ENCODE measurements at regions not wholly inside any gene's neighbourhood (a gene's known extent, or its start where the extent isn't known, plus 50 kb on each side); places are given as distances from the start of the nearest gene placed in this dataset.

DNA sequence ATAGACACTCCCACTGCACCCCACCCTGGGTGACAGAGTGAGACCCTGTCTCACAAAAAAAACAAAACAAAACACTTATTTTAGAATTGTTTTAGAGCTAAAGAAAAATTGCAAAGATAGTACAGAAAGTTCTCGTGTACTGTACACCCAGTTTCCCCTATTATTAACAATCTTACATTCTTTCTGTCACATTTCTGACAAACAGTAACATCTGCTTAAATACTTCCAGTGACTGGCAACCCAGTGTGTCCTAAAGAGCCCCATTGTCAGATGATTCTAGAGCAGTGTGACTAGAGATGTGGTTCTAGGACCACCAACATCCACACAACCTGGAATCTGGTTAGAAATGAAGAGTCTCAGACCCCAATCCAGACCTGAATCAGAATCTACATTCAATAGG lies 90.5 kb downstream of the LEPR start:
- TF ChIP-seq EZH2 (IDR thresholded peaks at IDR 0.05) (no peak), EZH2phosphoT487 (IDR thresholded peaks at IDR 0.05) (no peak)
- TF ChIP-seq, protein P1, sequence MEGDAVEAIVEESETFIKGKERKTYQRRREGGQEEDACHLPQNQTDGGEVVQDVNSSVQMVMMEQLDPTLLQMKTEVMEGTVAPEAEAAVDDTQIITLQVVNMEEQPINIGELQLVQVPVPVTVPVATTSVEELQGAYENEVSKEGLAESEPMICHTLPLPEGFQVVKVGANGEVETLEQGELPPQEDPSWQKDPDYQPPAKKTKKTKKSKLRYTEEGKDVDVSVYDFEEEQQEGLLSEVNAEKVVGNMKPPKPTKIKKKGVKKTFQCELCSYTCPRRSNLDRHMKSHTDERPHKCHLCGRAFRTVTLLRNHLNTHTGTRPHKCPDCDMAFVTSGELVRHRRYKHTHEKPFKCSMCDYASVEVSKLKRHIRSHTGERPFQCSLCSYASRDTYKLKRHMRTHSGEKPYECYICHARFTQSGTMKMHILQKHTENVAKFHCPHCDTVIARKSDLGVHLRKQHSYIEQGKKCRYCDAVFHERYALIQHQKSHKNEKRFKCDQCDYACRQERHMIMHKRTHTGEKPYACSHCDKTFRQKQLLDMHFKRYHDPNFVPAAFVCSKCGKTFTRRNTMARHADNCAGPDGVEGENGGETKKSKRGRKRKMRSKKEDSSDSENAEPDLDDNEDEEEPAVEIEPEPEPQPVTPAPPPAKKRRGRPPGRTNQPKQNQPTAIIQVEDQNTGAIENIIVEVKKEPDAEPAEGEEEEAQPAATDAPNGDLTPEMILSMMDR (IDR thresholded peaks at IDR 0.05) = no peak

All from neural progenitor cell (in vitro differentiated cells).